NCI-H526 treated with DMSO at 0.1 percent for 48 hours (cell line): ENCODE measurements at regions not wholly inside any gene's neighbourhood (a gene's known extent, or its start where the extent isn't known, plus 50 kb on each side); places are given as distances from the start of the nearest gene placed in this dataset.

Experiments used
- DNase-seq: peaks from one replicate; lab custom pipeline; 2025; lab: John Stamatoyannopoulos, UW

- no peak for DNase-seq
Observed at GRCh38 chr22:27636716-27637508, 164.6 kb downstream of the MN1 start.

GRCh38 chr22:27637604-27638003, 164.0 kb downstream of the MN1 start:
- no peak for DNase-seq

GRCh38 chr22:27638329-27639233, 163.0 kb downstream of the MN1 start:
- no peak for DNase-seq

DNA sequence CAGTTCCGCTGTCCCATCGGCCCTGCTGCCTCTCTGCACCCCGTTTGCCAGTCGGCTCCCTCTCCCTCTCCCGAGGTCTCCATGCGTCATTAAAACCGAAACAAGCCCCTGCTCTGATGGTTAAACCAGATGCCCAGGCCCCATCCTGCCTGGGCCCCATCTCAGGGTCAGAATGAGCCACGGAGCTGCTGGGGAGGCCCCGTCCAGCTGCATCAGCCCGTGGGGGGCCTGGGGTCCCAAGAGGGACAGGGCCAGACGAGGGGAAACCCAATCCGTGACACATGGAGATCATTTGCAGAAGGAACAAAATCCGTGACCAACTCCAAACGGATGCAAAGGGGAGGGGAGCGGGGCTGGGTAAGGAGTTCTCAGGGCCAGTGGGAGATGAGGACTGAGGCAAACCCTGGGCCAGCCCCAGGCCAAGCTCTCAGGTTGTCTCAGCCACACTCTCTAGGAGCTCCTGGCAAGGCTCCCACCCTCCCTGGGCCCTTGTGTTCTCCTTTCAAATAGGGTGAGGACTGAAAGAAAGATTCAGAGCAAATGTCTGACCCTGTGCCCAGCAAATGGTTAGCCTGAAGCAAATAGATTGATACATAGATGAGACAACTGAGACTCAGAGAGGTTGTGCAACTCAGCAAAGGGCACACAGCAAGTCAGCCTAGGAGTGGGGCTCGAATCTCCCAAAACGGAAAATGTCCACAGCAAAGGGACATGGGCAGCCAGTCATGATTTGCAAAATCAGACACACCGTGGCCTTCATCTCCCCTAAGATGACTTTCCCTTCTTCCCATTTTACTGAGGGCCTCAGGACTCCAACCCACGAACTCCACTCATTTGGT, 162.1 kb downstream of the MN1 start:
- no peak for DNase-seq

DNA sequence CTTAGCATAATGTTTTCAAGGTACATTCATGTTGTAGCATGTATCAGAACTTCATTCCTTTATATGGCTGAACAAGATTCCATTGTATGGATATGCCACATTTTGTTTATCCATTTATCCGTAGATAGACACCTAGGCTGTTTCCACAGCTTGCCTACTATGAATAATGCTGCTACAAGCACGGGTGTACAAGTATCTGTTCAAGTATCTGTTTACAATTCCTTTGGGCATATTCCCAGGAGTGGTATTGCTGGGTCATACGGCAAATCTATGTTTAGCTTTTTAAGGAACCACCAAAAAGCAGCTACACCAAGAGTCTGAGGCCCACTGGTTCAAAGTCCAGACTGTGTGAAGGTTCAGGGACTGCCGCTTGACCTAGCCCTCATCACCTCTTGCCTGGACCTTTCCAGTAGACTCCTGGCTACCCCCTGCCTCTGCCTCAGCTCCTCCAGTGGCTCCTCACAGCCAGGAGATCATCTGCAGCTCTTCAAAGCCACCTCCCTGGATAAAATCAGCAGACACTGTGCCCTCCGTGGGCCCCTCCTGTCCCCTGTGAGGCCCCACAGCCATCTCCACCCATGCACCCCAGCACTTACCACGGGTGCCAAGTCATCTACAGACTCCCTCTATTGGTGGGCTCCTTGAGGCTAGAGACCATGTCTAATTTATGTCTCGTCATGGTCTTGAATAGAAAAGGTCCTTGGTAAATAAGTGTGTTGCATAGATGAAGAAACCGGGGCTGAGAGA, 160.3 kb downstream of the MN1 start:
- no peak for DNase-seq

- DNase-seq = no peak
Observed at GRCh38 chr22:27642104-27642800, 159.3 kb downstream of the MN1 start.

DNA sequence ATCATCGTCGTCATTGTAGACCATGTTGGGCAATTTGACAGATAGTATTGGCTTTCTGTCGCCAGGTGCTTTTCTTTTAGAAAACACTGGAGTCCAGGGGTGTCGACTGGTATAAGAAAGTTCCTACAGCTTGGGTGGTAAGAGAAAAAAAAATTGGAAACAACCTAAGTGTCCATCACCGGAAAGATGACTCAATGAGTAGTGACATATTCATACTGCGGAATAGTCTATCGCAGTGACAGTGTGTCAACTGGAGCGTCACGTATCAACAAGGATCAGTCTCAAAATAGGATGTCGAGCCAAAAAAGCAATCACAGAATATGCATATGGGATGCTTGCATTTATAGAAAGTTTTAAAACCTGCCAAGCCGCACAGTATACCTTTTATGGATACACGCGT, 157.6 kb downstream of the MN1 start:
- no peak for DNase-seq

DNA sequence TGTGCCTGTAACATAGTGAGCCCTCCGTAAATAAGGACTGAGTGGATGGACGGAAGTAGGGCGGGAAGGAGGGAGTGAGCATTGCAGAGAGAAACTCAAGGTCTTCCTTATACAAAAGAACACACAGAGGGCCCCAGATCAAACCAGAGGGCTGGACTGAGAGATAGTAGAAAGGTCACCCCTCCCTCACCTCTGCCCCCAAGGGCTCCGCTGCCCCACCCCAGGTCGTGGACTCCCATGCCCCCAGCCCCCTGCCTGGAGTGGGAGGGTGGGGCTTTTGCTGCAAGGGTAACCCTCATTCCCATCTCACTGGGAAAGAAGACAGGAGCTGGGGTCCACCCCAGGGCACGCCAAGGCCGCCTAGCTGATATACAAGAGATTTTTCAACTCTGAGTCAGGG, 157.0 kb downstream of the MN1 start:
- no peak for DNase-seq

GRCh38 chr22:27647540-27647939, 154.0 kb downstream of the MN1 start:
- no peak for DNase-seq

GRCh38 chr22:27648074-27648473, 153.5 kb downstream of the MN1 start:
- DNase-seq = no peak

GRCh38 chr22:27648853-27649252, 152.7 kb downstream of the MN1 start:
- no peak for DNase-seq

DNA sequence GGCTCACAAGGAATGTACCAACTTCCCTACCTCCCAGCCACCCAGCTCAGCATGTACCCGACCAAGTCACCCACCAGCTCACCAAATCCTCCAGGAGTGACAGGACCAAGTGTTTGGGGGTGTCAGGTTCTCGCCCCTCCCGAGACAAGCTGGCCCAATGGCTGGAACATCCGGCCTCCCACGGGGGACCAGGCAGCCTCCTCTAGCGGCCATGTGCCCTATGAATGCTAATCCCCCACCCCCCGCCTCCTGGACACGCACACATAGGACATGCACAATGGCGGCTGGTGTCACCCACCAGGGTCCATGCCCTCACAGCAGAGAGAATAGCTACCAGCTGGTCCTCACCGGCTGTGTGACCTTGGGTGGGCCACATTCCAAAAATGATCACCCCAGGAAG, 151.0 kb downstream of the MN1 start:
- no peak for DNase-seq

GRCh38 chr22:27650985-27651384, 150.6 kb downstream of the MN1 start:
- no peak for DNase-seq

GRCh38 chr22:27651486-27651885, 150.1 kb downstream of the MN1 start:
- DNase-seq = no peak

DNA sequence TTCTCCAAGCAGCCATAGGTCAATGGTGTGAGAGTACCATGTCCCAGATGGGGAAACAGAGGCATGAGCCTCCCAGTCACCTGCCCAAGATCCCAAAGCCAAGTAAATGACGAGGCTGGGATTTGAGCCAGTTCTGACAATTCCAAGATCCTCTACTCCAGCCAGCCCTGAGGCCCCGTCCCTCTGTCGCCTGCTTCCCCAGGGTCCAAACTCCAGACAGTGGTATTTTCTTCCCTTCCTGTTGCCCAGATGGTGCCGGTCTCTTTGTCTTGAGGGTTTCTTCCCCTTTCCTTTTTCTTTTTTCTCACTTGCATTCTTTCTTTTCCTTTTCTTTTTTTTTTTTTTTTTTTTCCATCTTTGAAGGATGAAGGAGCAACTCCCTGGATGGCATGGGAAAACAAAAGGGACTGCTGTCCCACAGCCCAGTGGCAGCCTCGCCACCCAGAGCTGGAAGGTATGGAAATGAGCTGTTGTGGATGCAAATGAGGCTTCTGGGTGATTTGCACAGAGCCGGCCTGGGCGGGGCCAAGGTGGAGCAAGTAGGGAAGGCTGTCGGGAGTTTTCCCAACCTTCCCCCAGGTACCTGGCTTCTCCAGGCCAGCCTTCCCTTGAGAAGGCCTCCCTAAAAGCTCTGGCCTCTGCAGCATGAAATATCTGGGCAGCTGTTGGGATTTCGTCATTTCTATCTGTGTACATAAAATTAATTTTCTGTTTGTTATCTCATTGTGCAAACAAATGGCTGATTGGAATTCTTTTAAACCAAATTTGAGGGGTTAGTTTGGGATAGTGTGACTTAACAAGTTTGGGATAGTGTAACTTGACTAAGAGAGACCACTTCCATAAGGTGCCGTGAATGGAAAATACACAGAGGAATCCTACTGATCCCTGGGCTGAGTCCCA, 146.8 kb downstream of the MN1 start:
- peak; percentile 86 for DNase-seq

- DNase-seq = no peak
Observed at GRCh38 chr22:27655582-27656185, 145.9 kb downstream of the MN1 start.

DNA sequence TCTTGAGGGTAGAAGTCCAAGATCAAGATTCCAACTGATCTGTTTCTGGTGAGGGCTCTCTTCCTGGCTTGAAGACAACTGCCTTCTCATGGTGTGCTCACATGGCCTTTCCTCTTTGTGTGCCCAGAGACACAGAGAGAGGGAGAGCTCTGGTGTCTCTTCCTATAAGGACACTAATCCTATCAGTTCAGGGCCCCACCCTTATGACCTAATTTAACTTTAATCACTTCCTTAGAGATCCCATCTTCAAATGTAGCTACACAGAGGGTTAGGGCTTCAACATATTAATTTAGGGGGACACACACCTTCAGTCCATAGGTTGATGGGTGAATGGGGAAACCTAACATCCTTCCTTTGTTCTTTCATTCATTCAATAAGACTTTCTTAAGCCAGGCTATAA, 144.6 kb downstream of the MN1 start:
- no peak for DNase-seq

GRCh38 chr22:27660306-27660705, 141.2 kb downstream of the MN1 start:
- DNase-seq = peak; percentile 69
